ENCODE measurements at regions not wholly inside any gene's neighbourhood (a gene's known extent, or its start where the extent isn't known, plus 50 kb on each side); places are given as distances from the start of the nearest gene placed in this dataset.

DNA sequence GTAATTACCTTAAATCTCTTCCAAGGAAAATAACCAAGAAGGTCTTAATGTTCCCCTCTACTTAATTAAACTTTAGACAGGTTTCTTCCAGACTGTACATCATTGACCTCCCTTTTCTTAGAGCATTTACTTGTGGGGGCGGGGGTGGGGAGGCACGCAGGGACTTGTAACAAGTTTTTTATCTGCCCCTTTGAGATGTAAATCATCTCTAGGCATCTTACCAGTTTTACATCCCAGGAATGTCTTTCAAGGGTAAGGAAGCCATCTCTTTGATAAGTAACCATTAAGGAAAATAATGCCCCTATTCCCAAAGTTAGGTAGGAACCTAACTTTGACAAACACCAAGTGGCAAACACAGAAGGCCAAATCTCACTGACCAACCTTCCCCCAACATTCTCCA lies 528.6 kb downstream of the SUCLA2 start:
- no peak overlapping the region for H3K14ac ChIP-seq (ENCODE audit: low read length)
- H3K79me1 ChIP-seq (ENCODE audit: low read depth, low read length) = no peaks in the 10 kb centered on the region
- no peak overlapping the region for H2BK5ac ChIP-seq (ENCODE audit: low read length)
- H3K27me3 ChIP-seq (ENCODE audit: control insufficient read depth in 3 of 3, insufficient read depth in 3 of 3, low read depth in 1 of 3, low read length in 3 of 3) = no peaks in the 10 kb centered on the region
- no peak overlapping the region for H3K4me2 ChIP-seq (ENCODE audit: insufficient read depth, low read length, poor library complexity, severe bottlenecking)
- H4K91ac ChIP-seq (ENCODE audit: low read depth, low read length, poor library complexity) = no peak overlapping the region
- H3K23ac ChIP-seq (ENCODE audit: low read depth, low read length, poor library complexity) = no peak overlapping the region
- no peak overlapping the region for H2BK12ac ChIP-seq (ENCODE audit: low read length)
- no peak overlapping the region for H4K8ac ChIP-seq (ENCODE audit: low read depth, low read length)
- no peaks in the 10 kb centered on the region for H3K4me1 ChIP-seq (ENCODE audit: control insufficient read depth in 2 of 2, insufficient read depth in 1 of 2, low read depth in 1 of 2, low read length in 2 of 2)
- H3K36me3 ChIP-seq (replicated peaks in 1 of 2; ENCODE audit: control insufficient read depth in 2 of 2, insufficient read depth in 2 of 2, low read length in 2 of 2) = no peaks in the 10 kb centered on the region
- H3K4ac ChIP-seq (ENCODE audit: low read length) = no peak overlapping the region
- no CpG with 5 or more reads among the region's 2 CpGs for WGBS, 2 donors (ENCODE audit: extremely low coverage in 2 of 2, insufficient read length in 2 of 2, insufficient replicate concordance in 1 of 2)
- H2BK120ac ChIP-seq (ENCODE audit: low read depth, low read length) = no peak overlapping the region
- no peak overlapping the region for H2AK5ac ChIP-seq (ENCODE audit: low read depth, low read length)
- no peak overlapping the region for H3K27ac ChIP-seq (replicated peaks; ENCODE audit: low read length)
- no peak overlapping the region for H2BK15ac ChIP-seq (ENCODE audit: low read length)
- H3K9me3 ChIP-seq (replicated peaks in 1 of 2; ENCODE audit: control insufficient read depth in 2 of 2, insufficient read depth in 1 of 2, low read depth in 1 of 2, low read length in 2 of 2) = no peaks in the 10 kb centered on the region
- no peak overlapping the region for H2AFZ ChIP-seq (ENCODE audit: low read length)
- H3K4me3 ChIP-seq (ENCODE audit: low read length in 2 of 2) = no peak overlapping the region
- no peak for DNase-seq (ENCODE audit: low spot score)
- no peak overlapping the region for H3K9ac ChIP-seq (ENCODE audit: low read depth, low read length, poor library complexity)
- no peak overlapping the region for H3K18ac ChIP-seq (ENCODE audit: low read length)

- Histone ChIP-seq H3K27me3 (ENCODE audit: control insufficient read depth in 3 of 3, insufficient read depth in 3 of 3, low read depth in 1 of 3, low read length in 3 of 3) (no peaks in the 10 kb centered on the region), H3K79me1 (ENCODE audit: low read depth, low read length) (no peaks in the 10 kb centered on the region), H3K4ac (ENCODE audit: low read length) (no peak overlapping the region), H4K91ac (ENCODE audit: low read depth, low read length, poor library complexity) (no peak overlapping the region), H3K27ac (replicated peaks; ENCODE audit: low read length) (no peak overlapping the region), H2AK5ac (ENCODE audit: low read depth, low read length) (no peak overlapping the region), H2BK15ac (ENCODE audit: low read length) (peak overlapping the region; percentile 85), H2BK120ac (ENCODE audit: low read depth, low read length) (no peak overlapping the region), H3K9me3 (replicated peaks in 1 of 2; ENCODE audit: control insufficient read depth in 2 of 2, insufficient read depth in 1 of 2, low read depth in 1 of 2, low read length in 2 of 2) (no peaks in the 10 kb centered on the region), H3K4me3 (ENCODE audit: low read length in 2 of 2) (no peak overlapping the region), H3K4me1 (ENCODE audit: control insufficient read depth in 2 of 2, insufficient read depth in 1 of 2, low read depth in 1 of 2, low read length in 2 of 2) (peaks cover 0 to 4% of the 10 kb centered on the region in 2 donors), H4K8ac (ENCODE audit: low read depth, low read length) (no peak overlapping the region), H2AFZ (ENCODE audit: low read length) (no peak overlapping the region), H3K9ac (ENCODE audit: low read depth, low read length, poor library complexity) (no peak overlapping the region), H2BK5ac (ENCODE audit: low read length) (no peak overlapping the region), H2BK12ac (ENCODE audit: low read length) (no peak overlapping the region), H3K18ac (ENCODE audit: low read length) (peak overlapping the region; percentile 80), H3K23ac (ENCODE audit: low read depth, low read length, poor library complexity) (peak overlapping the region; percentile 55), H3K4me2 (ENCODE audit: insufficient read depth, low read length, poor library complexity, severe bottlenecking) (no peak overlapping the region), H3K36me3 (replicated peaks in 1 of 2; ENCODE audit: control insufficient read depth in 2 of 2, insufficient read depth in 2 of 2, low read length in 2 of 2) (no peaks in the 10 kb centered on the region), H3K14ac (ENCODE audit: low read length) (no peak overlapping the region)
- DNase-seq (ENCODE audit: low spot score) = no peak
- WGBS, 2 donors (ENCODE audit: extremely low coverage in 2 of 2, insufficient read length in 2 of 2, insufficient replicate concordance in 1 of 2) = no CpG with 5 or more reads among the region's 6 CpGs
Measured at GRCh38 chr13:47463726-47464125, 537.3 kb downstream of the SUCLA2 start.

GRCh38 chr13:47463002-47463401 lies 538.1 kb downstream of the SUCLA2 start:
- Histone ChIP-seq H3K4me1 (ENCODE audit: control insufficient read depth in 2 of 2, insufficient read depth in 1 of 2, low read depth in 1 of 2, low read length in 2 of 2) (peaks cover 0 to 4% of the 10 kb centered on the region in 2 donors), H2BK15ac (ENCODE audit: low read length) (no peak overlapping the region), H3K18ac (ENCODE audit: low read length) (no peak overlapping the region), H3K4me3 (ENCODE audit: low read length in 2 of 2) (no peak overlapping the region), H2BK5ac (ENCODE audit: low read length) (no peak overlapping the region), H3K27me3 (ENCODE audit: control insufficient read depth in 3 of 3, insufficient read depth in 3 of 3, low read depth in 1 of 3, low read length in 3 of 3) (no peaks in the 10 kb centered on the region), H2BK12ac (ENCODE audit: low read length) (no peak overlapping the region), H3K4ac (ENCODE audit: low read length) (no peak overlapping the region), H4K91ac (ENCODE audit: low read depth, low read length, poor library complexity) (no peak overlapping the region), H4K8ac (ENCODE audit: low read depth, low read length) (no peak overlapping the region), H3K23ac (ENCODE audit: low read depth, low read length, poor library complexity) (no peak overlapping the region), H3K4me2 (ENCODE audit: insufficient read depth, low read length, poor library complexity, severe bottlenecking) (no peak overlapping the region), H3K9me3 (replicated peaks in 1 of 2; ENCODE audit: control insufficient read depth in 2 of 2, insufficient read depth in 1 of 2, low read depth in 1 of 2, low read length in 2 of 2) (no peaks in the 10 kb centered on the region), H2AFZ (ENCODE audit: low read length) (no peak overlapping the region), H3K36me3 (replicated peaks in 1 of 2; ENCODE audit: control insufficient read depth in 2 of 2, insufficient read depth in 2 of 2, low read length in 2 of 2) (no peaks in the 10 kb centered on the region), H3K27ac (replicated peaks; ENCODE audit: low read length) (no peak overlapping the region), H3K79me1 (ENCODE audit: low read depth, low read length) (no peaks in the 10 kb centered on the region), H3K14ac (ENCODE audit: low read length) (no peak overlapping the region), H2AK5ac (ENCODE audit: low read depth, low read length) (no peak overlapping the region), H3K9ac (ENCODE audit: low read depth, low read length, poor library complexity) (no peak overlapping the region), H2BK120ac (ENCODE audit: low read depth, low read length) (no peak overlapping the region)
- no CpG with 5 or more reads among the region's 2 CpGs for WGBS, 2 donors (ENCODE audit: extremely low coverage in 2 of 2, insufficient read length in 2 of 2, insufficient replicate concordance in 1 of 2)
- no peak for DNase-seq (ENCODE audit: low spot score)

- no CpG with 5 or more reads among the region's 1 CpG for WGBS, 2 donors (ENCODE audit: extremely low coverage in 2 of 2, insufficient read length in 2 of 2, insufficient replicate concordance in 1 of 2)
Measured at GRCh38 chr13:47461816-47462215, 539.3 kb downstream of the SUCLA2 start.

More at GRCh38 chr13:47461816-47462215, 539.3 kb downstream of the SUCLA2 start:
- Histone ChIP-seq H3K4me2 (ENCODE audit: insufficient read depth, low read length, poor library complexity, severe bottlenecking) (no peak overlapping the region), H2BK15ac (ENCODE audit: low read length) (no peak overlapping the region), H4K91ac (ENCODE audit: low read depth, low read length, poor library complexity) (no peak overlapping the region), H2AK5ac (ENCODE audit: low read depth, low read length) (no peak overlapping the region), H2BK5ac (ENCODE audit: low read length) (no peak overlapping the region), H3K14ac (ENCODE audit: low read length) (no peak overlapping the region), H3K36me3 (replicated peaks in 1 of 2; ENCODE audit: control insufficient read depth in 2 of 2, insufficient read depth in 2 of 2, low read length in 2 of 2) (no peaks in the 10 kb centered on the region), H3K9ac (ENCODE audit: low read depth, low read length, poor library complexity) (no peak overlapping the region), H3K4ac (ENCODE audit: low read length) (no peak overlapping the region), H3K27me3 (ENCODE audit: control insufficient read depth in 3 of 3, insufficient read depth in 3 of 3, low read depth in 1 of 3, low read length in 3 of 3) (no peaks in the 10 kb centered on the region), H3K18ac (ENCODE audit: low read length) (no peak overlapping the region), H2BK120ac (ENCODE audit: low read depth, low read length) (no peak overlapping the region), H3K9me3 (replicated peaks in 1 of 2; ENCODE audit: control insufficient read depth in 2 of 2, insufficient read depth in 1 of 2, low read depth in 1 of 2, low read length in 2 of 2) (no peaks in the 10 kb centered on the region), H2AFZ (ENCODE audit: low read length) (no peak overlapping the region), H3K4me1 (ENCODE audit: control insufficient read depth in 2 of 2, insufficient read depth in 1 of 2, low read depth in 1 of 2, low read length in 2 of 2) (peaks cover 0 to 4% of the 10 kb centered on the region in 2 donors), H3K79me1 (ENCODE audit: low read depth, low read length) (no peaks in the 10 kb centered on the region), H3K4me3 (ENCODE audit: low read length in 2 of 2) (no peak overlapping the region), H4K8ac (ENCODE audit: low read depth, low read length) (no peak overlapping the region), H3K23ac (ENCODE audit: low read depth, low read length, poor library complexity) (no peak overlapping the region), H3K27ac (replicated peaks; ENCODE audit: low read length) (no peak overlapping the region), H2BK12ac (ENCODE audit: low read length) (no peak overlapping the region)
- no peak for DNase-seq (ENCODE audit: low spot score)
